ENCODE measurements at regions not wholly inside any gene's neighbourhood (a gene's known extent, or its start where the extent isn't known, plus 50 kb on each side); places are given as distances from the start of the nearest gene placed in this dataset.

- TF ChIP-seq EZH2phosphoT487 (IDR thresholded peaks at IDR 0.05; ENCODE audit: borderline replicate concordance, low read depth, low read length) (no peak), CTCF (conservative IDR thresholded peaks at IDR 0.05; ENCODE audit: low read length) (no peak)
Observed at GRCh38 chr11:81853791-81854190, 879.9 kb downstream of the FAM181B start.
